Kidney glomerular epithelial cell (primary cell): ENCODE measurements at regions not wholly inside any gene's neighbourhood (a gene's known extent, or its start where the extent isn't known, plus 50 kb on each side); places are given as distances from the start of the nearest gene placed in this dataset.

Source experiments
- DNase-seq: peaks from one replicate; lab custom pipeline; 2025; lab: John Stamatoyannopoulos, UW

DNA sequence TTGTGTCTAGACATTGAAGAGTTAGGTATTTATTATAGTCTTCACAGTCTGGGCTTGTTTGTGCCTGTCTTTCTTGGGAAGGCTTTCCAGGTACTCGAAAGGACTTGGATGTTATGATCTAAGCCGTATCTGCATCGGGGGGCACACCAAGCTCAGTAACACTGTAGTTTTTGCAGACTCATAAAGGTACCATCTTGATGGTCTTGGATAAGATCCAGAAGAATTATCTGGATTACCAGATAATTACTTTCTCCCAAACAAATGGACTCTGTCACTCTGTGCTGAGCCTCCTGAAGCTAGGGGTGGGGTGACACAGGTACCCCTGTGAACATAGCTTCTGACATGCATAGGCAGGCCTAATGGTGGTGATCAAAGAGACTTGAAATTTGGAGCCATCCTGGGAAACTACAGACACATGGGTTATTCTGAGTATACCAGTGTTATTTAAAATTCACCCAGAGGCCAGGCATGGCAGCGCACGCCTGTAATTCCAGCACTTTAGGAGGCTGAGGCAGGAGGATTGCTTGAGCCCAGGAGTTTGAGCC, 238.6 kb upstream of the TPM1 start:
- no peak for DNase-seq

DNA sequence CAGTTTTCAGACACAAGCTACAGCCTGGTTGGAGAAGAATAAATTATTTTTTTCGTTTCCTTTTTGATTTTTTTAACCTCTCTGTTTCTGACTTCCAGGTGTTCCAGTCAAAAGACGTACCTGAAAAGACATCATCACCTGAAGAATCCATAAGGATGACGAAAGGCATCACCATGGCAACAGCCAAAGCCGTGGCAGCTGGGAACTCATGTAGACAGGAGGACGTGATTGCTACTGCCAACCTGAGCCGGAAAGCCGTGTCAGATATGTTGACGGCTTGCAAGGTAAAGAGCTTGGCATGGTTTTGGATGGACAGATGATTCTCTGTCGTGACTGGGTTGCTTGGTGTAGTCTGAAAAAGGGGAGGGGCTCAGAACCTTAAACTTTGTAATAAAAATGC, 237.0 kb upstream of the TPM1 start:
- DNase-seq, result no peak

DNA sequence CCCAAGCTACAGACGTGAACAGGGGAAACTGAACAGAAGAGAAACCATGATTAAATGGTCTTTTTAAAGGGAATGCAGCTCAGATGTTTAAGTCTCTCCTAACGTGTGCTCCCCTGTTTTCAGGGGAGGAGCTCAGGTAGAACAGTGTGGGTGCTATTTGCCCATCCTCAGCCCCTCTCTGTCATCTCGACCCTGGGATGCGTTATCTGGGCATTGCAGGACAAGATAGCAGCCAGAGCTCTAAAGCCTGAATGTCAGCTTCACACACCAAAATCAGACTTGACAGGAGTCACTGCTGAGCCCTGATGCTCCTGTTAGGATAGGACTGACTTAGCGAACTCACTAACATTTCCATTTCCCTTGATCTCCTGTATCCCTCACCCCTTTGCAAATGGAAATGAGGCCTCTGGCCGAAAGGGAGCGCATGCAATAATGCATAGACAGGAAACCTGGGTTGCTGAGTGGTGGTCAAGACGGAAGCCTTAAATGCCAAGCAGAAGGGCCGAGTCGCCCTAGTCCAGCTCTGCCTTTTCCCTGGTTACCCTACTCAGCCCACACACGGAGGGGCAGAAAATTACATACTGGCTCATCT, 234.9 kb upstream of the TPM1 start:
- DNase-seq, result no peak

DNA sequence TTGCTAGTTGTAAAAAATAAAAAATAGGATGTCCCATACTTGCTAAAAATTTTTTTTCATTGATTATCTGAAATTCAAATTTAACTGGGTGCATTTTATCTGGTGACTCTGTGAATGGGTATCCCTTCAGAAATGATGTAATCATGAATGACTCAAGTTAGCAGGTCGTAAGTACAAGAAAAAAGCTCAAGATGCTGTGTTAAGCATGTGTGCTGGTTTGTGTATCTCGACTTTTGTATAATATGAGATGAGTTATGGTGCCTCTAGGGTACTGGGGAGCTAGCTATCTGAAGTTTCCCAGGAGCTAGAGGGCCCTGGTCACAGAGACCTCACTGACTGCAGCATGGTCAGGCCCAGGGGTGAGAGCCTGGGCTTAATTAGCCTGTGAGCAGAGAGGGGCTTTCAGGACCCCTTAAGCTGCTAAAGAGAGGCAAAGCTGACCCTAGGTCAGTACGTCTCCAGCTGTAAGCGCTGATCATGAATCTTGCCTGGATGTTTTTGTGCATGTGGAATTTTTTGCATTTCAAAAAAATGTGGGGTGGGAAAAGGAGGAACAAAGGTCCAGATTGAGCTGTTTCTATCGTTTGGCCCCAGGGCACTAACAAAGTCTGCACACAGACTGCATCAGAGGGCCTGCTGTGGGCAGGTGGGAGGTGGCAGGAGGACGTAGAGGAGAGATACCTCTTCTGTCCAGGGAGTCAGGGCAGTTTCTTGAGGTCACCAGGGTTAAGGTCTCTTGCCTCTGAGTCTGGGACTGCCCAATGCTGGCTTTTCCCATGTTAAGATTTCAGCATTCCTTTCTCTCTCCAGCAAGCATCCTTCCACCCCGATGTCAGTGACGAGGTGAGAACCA, 233.2 kb upstream of the TPM1 start:
- no peak for DNase-seq

DNA sequence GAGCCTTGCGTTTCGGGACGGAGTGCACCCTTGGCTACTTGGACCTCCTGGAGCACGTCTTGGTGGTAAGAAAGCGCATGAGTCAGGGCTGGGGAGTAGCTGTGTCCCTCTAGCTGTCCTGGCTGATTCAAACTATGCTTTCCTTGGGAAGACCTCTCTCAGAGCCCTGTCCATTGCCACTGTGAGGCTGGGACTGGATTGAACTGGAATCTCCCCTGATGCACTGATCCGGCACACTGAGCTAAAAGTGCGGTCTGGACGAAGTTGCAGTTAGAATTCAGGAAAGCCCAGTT, 232.6 kb upstream of the TPM1 start:
- no peak for DNase-seq

DNA sequence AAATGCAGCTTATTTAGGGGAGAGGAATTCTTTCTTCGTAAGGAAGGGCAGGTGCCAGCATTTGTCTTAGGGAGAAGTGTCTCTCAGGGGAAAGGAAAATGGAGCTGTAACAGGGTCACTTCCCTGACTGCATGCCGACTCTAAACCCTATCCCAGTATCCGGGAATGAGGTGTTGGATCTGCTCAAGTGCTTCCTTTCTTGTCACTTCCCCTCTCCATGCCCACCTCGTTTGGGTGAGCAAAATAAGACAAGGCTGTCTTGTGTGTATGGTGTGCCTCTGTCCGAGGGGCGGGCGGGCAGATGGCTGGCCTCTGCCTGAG, 230.1 kb upstream of the TPM1 start:
- DNase-seq, result no peak

DNA sequence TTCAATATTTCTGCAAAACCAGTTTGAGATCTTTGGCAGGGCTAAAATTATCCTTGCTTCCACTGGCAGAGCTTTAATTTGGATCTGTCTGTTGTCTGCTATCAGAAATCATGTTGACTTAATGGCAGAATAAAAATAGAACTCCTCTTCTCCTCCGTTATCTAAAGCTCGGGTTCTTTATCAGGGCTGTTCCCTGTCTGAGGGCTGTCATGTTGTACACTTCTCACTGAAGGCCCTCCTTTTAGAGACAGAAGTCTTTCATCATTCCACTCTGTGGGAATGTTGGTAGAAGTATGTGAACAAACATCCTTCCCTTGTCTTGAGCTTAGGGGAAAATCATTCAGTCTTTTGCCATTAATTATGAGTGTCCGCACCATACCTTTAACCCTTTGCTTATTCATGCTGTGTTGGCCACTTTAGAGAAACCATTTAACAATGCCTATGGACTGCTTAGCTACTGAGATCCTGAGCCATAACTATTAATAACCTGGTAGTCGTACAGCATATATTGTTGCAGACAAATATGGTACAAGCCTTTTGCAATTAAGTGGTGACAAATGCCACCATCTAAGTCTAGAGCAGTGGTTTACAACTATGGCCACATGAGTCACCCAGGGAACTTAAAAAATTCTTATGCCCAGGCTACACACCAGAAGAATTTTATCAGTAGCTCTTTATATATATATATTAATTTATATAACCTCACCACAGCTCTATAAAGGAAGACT, 226.0 kb upstream of the TPM1 start:
- DNase-seq, result no peak

DNA sequence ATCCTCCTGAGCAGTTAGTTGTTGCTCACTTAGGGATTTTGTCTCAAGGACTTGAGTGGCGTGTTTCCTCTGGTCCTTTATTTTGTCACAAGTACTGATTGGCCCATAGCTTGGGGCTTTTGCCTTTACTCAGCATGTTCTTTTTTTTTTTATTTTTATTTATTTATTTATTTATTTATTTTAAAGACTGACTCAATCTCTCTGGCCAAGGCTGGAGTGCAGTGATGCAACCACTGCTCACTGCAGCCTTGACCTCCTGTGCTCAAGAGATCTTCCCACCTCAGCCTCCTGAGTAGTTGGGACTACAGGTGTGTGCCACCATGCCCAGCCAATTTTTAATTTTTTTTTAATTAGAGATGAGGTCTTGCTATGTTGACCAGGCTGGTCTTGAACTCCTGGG, 223.9 kb upstream of the TPM1 start:
- no peak for DNase-seq

DNA sequence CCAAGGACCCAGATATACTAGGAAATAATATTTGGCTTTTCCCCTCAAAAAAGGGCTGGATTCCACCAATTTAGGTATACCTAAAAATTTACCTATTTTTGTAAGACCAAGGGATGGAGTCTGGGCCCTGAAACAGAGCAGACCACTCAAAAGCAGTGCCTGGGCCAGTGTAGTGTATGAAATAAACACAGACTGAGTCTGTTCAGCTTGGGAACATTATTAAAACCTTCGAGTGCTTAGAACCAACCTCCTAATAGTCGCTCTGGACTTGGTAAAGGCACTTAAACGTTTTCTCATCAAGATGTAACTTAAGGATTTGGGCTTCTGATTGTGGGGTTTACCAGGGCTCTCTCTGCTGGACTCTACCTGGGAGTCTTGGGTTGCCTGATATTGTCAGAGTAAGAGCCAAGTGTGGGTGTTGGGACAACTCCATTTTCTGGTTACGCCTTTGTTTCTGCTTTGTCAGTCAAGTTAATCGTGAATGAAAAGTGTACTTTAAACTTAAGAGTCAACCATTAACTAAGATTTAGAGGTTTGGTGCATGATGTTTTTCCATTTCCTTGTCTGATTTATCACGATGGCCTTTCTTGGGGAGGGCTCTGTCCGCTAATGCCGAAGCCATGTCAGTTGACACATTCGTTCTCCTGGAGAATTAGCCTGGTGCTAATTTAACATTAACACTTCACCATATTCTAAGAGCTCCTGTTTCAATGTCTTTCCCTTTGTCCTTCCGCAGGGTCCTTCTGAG, 221.0 kb upstream of the TPM1 start:
- DNase-seq, result peak; percentile 84

DNA sequence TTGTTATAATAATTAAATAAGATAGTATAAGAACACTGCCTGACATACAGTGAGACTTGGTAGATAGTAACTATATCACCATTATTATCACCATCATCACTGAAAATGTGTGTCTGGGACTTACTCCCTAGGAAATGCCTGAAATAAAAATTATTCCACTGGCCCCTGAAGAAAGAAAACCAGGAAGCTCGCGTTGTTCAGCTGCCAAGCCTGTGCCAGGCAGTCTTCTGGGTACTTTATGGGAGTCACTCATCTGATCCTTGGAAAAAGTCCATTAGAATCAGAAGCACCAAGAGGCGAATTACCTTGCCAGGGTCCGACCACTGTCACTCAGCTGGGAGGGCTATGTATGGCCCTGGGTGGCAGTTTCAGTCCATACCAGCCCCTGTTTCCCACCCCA, 220.3 kb upstream of the TPM1 start:
- DNase-seq, result no peak

DNA sequence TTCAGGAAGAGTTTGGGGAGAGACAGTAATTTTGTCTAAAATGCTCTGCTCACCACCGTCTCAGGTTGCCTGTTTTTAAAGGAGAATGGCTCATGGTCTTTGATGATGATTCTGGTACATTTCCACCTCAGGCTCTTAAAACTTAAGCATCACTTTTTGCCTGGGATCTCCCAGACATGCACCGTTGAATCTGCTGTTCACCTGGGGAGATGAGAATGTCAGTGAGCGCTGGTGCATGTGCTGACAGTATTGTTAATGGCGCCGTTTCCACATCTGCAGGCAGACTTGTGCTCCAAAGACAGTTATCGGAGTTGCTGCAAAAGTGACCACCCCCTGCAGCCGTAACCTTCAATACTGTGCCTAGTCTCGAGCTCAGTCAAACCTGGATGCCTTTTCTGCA, 219.0 kb upstream of the TPM1 start:
- DNase-seq, result no peak

DNA sequence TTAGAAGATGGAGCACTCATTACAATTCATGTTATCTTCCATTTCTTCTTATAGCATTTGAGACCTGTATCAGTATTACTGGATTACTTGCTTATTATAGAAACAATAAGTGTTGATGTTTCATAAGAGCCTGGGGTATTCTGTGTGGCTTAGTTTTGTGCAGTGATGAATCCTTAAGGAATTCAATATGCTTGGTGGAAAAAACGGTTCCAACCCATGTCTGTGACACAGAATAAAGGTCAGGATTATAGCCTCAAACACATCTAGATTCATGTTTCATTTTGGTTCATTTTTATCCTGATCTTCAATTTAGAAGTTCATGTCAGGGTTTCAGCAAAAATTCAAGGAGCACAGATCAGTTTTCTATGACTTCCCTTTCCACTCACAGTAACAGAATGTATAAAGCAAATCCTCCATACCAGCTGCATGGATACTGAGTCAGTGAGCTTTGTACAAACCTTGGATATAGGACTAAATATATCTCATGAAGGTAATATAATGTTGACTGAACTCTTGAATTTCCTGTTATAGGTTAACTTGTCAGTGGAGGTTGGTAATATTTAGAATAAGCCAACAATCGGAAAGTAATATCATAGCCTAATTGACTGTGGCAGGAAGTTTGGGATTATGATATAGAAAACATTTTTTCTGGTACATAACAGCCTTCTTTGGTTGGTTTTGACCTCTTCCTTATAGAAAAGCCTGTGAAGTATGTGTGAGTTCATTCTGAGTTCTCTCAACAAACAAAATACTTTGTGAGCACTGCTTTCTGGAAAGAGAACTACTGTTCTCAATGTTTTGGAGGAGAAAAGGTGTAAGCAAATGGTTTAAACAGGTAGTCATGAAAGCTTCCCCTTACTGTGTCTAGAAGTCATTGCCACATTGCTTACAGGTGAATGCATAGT, 218.2 kb upstream of the TPM1 start:
- no peak for DNase-seq

DNA sequence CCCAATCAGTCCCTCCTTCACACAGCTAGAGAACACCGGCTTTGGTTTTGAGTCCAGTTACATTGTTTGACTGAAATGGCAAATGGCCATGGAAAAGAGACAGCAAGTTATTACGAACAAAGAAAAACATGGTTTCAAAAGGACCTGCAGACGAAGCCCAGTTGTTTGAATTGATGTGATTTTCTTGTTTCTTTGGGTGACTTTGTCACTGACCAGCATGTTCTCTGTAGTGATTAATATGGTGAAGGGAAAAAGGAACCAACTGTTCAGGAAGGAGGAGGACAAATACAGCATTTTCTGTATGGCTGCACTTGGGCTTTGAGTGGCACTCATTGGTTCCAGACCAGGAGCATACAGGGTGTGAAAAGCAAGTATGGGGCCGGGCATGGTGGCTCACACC, 217.4 kb upstream of the TPM1 start:
- DNase-seq, result no peak

DNA sequence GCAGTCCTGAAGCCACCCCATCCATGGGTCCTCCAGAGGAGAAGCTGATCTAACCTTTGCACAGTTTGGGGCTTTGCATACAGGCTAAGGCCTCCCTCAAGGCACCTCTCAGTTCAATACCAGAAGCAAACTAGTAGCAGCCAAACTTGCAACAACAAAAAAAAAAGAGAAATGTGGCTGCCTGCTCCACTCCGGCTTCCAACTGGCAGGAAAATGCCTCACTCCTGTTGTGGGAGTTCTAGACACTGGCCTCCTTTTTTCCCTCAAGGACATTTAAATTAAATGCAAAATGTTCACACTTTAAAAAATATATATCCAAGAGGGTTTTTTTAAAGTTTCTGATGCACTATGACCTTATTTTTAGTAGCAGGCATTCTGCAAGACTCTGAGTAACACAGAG, 216.0 kb upstream of the TPM1 start:
- no peak for DNase-seq

DNA sequence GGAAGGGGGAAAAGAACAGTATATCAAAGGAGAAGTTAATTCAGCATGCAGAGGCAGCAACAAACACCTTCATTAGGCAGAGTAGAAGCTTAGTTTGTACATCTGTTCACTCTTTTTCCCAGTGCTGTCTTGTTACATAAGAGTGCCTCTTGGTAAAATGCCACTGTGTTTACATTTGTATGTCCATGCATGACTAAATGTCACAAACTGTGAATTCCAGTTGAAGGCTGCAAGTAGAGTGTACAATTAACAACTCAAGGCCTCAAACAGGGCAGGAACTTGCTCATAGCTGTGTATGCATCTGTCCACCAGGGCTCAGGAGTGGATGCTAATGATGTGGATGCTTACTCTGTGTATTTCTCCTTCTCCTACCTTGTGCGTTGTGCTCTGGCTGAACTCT, 214.2 kb upstream of the TPM1 start:
- no peak for DNase-seq

DNA sequence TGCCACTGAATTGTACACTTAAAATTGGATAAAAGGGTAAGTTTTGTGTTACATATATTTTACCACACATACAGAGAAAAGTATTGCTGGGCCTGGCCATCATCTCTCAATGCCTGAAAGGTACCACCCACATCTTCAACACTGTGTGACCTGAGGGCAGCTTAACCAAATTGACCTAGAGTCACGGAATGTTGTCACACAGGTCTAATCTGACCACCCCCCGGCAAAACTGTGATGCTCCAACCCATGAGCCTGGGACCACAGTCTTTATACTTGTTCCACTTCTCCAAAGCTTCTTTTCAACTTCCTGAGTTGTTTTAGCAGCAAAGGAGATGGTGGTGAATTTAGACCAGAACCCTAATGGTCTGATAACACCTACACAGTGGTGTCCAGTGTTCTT, 210.3 kb upstream of the TPM1 start:
- DNase-seq, result no peak

DNA sequence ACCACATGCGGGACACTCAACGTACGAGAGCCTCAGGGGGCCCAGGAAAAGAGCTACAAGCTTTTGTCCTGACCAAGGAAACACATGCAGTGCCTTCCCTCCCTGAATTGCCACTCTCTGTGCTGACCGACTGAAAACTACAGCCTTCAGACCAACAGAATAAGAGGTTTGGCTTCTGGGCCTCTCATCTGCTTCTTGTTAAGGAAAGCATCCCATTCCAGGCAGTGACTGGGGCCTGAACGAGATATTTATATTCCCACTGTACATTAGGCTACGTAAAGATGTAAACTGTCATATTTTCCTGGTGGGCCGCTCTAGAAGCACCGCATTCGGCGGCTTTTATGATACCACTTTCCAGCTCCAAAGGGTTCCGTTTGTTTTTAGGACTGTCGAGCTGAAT, 208.9 kb upstream of the TPM1 start:
- no peak for DNase-seq

DNA sequence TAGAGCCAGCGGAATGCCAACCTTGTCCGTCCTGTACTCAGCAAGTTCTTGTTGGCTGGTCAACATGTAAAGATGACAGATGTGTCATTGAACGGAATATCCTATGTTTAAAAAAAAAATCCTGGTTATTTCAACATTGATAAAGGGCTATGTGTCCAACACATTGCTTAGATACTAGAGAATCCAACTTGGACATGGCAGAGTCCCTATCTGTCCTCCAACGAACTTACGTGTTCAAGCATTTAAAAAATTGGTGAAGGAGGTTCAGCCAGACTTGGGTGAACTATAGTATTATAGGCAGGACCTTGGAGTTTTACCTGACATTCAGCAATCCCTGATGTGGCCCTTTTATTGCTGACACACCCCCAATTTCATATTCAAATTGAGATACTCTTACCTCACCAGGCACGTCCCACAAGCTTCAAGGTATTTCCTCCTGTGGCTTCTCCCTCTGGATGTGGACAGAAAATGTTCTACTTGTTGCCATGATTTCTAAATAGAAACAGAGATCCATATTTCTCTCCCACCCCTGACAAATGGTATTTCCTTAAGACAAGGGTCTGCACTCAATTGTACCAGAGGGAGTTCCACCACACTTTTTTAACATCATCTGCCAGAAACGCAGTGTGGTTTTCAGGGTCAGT, 207.7 kb upstream of the TPM1 start:
- peak; percentile 82 for DNase-seq

DNA sequence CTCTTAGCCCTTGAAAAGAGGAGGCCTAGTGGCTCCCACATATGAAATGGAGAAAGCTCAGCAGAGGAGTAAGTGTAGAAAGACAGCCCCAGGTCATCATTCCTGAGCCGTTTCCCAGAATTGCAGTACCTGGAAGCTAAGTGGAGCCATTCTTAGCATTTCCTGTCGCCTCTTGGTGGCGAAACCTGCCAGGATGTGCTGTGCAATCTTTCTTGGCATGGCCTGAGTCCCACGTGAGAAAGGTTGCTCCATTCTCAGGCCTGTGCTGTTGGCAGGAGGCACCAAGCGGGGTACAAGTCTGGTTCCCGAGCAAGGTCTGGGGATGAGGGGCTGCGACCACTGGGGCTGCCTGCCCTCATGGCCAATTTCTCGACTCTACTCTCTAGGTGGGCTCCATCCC, 207.2 kb upstream of the TPM1 start:
- no peak for DNase-seq

DNA sequence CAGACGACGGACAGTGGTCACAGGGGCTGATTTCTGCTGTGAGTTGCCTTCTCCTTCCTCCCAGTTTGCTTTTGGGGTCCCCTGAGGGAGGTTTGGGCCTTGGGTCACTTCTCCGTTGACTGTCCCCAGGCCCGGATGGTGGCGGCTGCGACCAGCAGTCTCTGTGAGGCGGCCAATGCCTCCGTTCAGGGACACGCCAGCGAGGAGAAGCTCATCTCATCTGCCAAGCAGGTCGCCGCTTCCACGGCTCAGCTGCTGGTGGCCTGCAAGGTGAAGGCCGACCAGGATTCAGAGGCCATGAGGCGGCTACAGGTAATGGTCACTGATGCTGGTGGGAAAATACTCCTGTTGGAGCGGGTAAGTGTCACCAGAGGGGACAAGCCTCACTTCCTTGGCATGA, 206.8 kb upstream of the TPM1 start:
- DNase-seq, result no peak
